Panc1 (cell line): ENCODE measurements at regions not wholly inside any gene's neighbourhood (a gene's known extent, or its start where the extent isn't known, plus 50 kb on each side); places are given as distances from the start of the nearest gene placed in this dataset.

ENCODE experiments used
- CTCF ChIP-seq: fragments of 450-650 bp; IDR thresholded peaks from 2 replicates; pipeline ENCODE4 v1.5.1; 2017; ENCODE audit warnings: mild to moderate bottlenecking
- POLR2AphosphoS5 ChIP-seq: IDR thresholded peaks from 2 replicates; pipeline ENCODE4 v1.6.1; 2012; ENCODE audit warnings: mild to moderate bottlenecking, low read depth, low read length, moderate library complexity
- REST ChIP-seq, 2 experiments: IDR thresholded peaks; 2 replicates each; pipeline ENCODE4 v1.6.1; 2011 to 2012; ENCODE audit warnings: low read depth in 2 of 2, control low read depth in 1 of 2, low read length in 1 of 2, mild to moderate bottlenecking in 1 of 2, moderate library complexity in 1 of 2; ENCODE audit not compliant: insufficient read depth in 1 of 2
- SIN3A ChIP-seq: IDR thresholded peaks from 2 replicates; pipeline ENCODE4 v1.6.1; 2012; ENCODE audit warnings: low read depth, mild to moderate bottlenecking, low read length, moderate library complexity, borderline replicate concordance; ENCODE audit not compliant: insufficient read depth
- TCF7L2 ChIP-seq: IDR thresholded peaks from 2 replicates; pipeline ENCODE4 v1.6.1; 2011; ENCODE audit warnings: mild to moderate bottlenecking, low read depth, low read length, inconsistent platforms

- no peak for TF ChIP-seq CTCF
- TF ChIP-seq REST (IDR thresholded peaks at IDR 0.05; ENCODE audit: insufficient read depth in 1 of 2, low read depth in 2 of 2, low read length in 1 of 2): no peak
- no peak for TF ChIP-seq POLR2AphosphoS5
- TF ChIP-seq SIN3A: no peak
- TF ChIP-seq TCF7L2: no peak
Observed at GRCh38 chr6:167507376-167507945, 182.6 kb downstream of the TTLL2 start.
